GM12878 (cell line): ENCODE measurements at regions not wholly inside any gene's neighbourhood (a gene's known extent, or its start where the extent isn't known, plus 50 kb on each side); places are given as distances from the start of the nearest gene placed in this dataset.
"Not testable (repeated sequence)": the region's sequence is repeated elsewhere in the genome, so short reads cannot be mapped to it uniquely, and the experiment has no call there.

Experiments
- ATAC-seq: fragments of 200-7000 bp; cut with Tn5 transposase; 3 replicates; pipeline ENCODE4 v1.9.1; 2020; ENCODE audit warnings: mild to moderate bottlenecking, moderate library complexity
- BruUV-seq: library from RNA; stranded (reverse); fragments of 400-500 nt; replicated peaks from 2 replicates; lab custom pipeline; 2021; lab: Mats Ljungman, UMichigan
- CTCF ChIA-PET: fragments of 300-600 bp; sonication (Branson Sonifier 250); formaldehyde crosslinking; extraction: SDS; loops from one replicate; lab custom pipeline; 2021; ENCODE audit warnings: inconsistent platforms; lab: Yijun Ruan, JAX
- POLR2A ChIA-PET: fragments of 350-600 bp; formaldehyde crosslinking; extraction: SDS; loops from one replicate; lab custom pipeline; 2021; ENCODE audit warnings: inconsistent platforms; lab: Charles Lee
- RAD21 ChIA-PET: fragments of 300-600 bp; sonication (Branson Sonifier 250); formaldehyde crosslinking; loops from one replicate; lab custom pipeline; 2023; ENCODE audit warnings: antibody characterized with exemption; ENCODE audit not compliant: unreplicated experiment; lab: Charles Lee
- SMC1A ChIA-PET: fragments of 300-600 bp; sonication (Branson Sonifier 250); formaldehyde crosslinking; loops from one replicate; lab custom pipeline; 2023; ENCODE audit not compliant: unreplicated experiment, uncharacterized antibody; lab: Charles Lee
- DNase-seq: peaks from one replicate; pipeline ENCODE4 v3.0.0-alpha.2; 2011; ENCODE audit warnings: low read depth, low spot score
- FAIRE-seq: peaks from 3 replicates; lab custom pipeline; 2011; peaks lifted over from hg19 to GRCh38; lab: Jason Lieb, UNC
- H2AFZ ChIP-seq: 2 replicates; pipeline ENCODE4 v1.6.0; 2011; ENCODE audit warnings: low read depth, low read length, control low read depth; ENCODE audit not compliant: control insufficient read depth
- H3K27ac ChIP-seq: 2 replicates; pipeline ENCODE4 v1.5.1; 2011; ENCODE audit warnings: control low read depth; ENCODE audit not compliant: control insufficient read depth, insufficient read depth
- H3K27me3 ChIP-seq, 2 experiments: replicated peaks in 1 of 2; 2 replicates each; pipeline versions ENCODE4 v1.6.0 to v1.6.1; 2011; ENCODE audit warnings: low read length in 1 of 2; ENCODE audit not compliant: control insufficient read depth in 2 of 2, insufficient read depth in 2 of 2
- H3K36me3 ChIP-seq, 2 experiments: 2 replicates each; pipeline ENCODE4 v1.5.1; 2011; ENCODE audit warnings: low read length in 1 of 2; ENCODE audit not compliant: control insufficient read depth in 2 of 2, insufficient read depth in 2 of 2
- H3K4me1 ChIP-seq: 2 replicates; pipeline ENCODE4 v1.6.1; 2011; ENCODE audit warnings: mild to moderate bottlenecking, low read length, moderate library complexity, mixed read lengths; ENCODE audit not compliant: control insufficient read depth, insufficient read depth
- H3K4me2 ChIP-seq: 2 replicates; pipeline ENCODE4 v1.6.0; 2011; ENCODE audit warnings: control low read depth; ENCODE audit not compliant: control insufficient read depth, insufficient read depth
- H3K4me3 ChIP-seq: fragments of 200-600 bp; sonication (generic); 2 replicates; pipeline ENCODE4 v1.5.1; 2016
- H3K79me2 ChIP-seq: 2 replicates; pipeline ENCODE4 v1.6.0; 2011; ENCODE audit warnings: low read length; ENCODE audit not compliant: control insufficient read depth, insufficient read depth
- H3K9ac ChIP-seq: 2 replicates; pipeline ENCODE4 v1.8.0; 2011; ENCODE audit warnings: low read length, control low read depth, mixed read lengths; ENCODE audit not compliant: control insufficient read depth, insufficient read depth
- H3K9me3 ChIP-seq: replicated peaks from 3 replicates; pipeline ENCODE4 v1.5.1; 2011; ENCODE audit warnings: mild to moderate bottlenecking, low read length; ENCODE audit not compliant: control insufficient read depth, insufficient read depth
- H4K20me1 ChIP-seq: 2 replicates; pipeline ENCODE4 v1.6.0; 2011; ENCODE audit not compliant: control insufficient read depth, insufficient read depth
- EZH2 ChIP-seq: IDR thresholded peaks from 2 replicates; pipeline ENCODE4 v1.6.1; 2012; ENCODE audit warnings: low read depth, mild to moderate bottlenecking, control low read depth, inconsistent platforms, low read length, borderline replicate concordance; ENCODE audit not compliant: control insufficient read depth
- FOS ChIP-seq: IDR thresholded peaks from 3 replicates; pipeline ENCODE4 v1.6.1; 2011; ENCODE audit warnings: borderline replicate concordance; ENCODE audit not compliant: insufficient read length; ENCODE audit errors: extremely low read depth
- IKZF1 ChIP-seq: fragments of 450-650 bp; conservative IDR thresholded peaks from 2 replicates; pipeline ENCODE4 v1.6.1; 2017; ENCODE audit warnings: antibody characterized with exemption, mild to moderate bottlenecking
- PAX5 ChIP-seq: IDR thresholded peaks from 2 replicates; pipeline ENCODE4 v1.6.1; 2011; ENCODE audit warnings: low read depth, low read length, borderline replicate concordance
- RFX5 ChIP-seq: IDR thresholded peaks from 2 replicates; pipeline ENCODE4 v1.6.1; 2011; ENCODE audit warnings: low read depth, low read length, improper control_type of control experiment
- ZNF217 ChIP-seq: fragments of 450-650 bp; IDR thresholded peaks from 2 replicates; pipeline ENCODE4 v1.6.1; 2017; ENCODE audit warnings: antibody characterized with exemption, mild to moderate bottlenecking
- WGBS: methylation state at CpG from one replicate; pipeline ENCODE4 v1.1.6; 2016; ENCODE audit warnings: low lambda C conversion rate; ENCODE audit not compliant: insufficient replicate concordance, insufficient coverage; ENCODE audit errors: missing lambda C conversion rate; 5-methylcytosine and 5-hydroxymethylcytosine counted together
- in situ Hi-C: fragments of 300-500 bp; cut with MboI; formaldehyde crosslinking; loops from 9 replicates; pipeline ENCODE4 v1.14.3; 2018; ENCODE audit warnings: mixed read lengths
- intact Hi-C: fragments of 100-400 bp; cut with micrococcal nuclease; formaldehyde crosslinking; loops from one replicate; pipeline ENCODE4 v1.14.2; 2022; ENCODE audit not compliant: unreplicated experiment
- TF ChIP-seq, protein P1 (sequence below): fragments of 450-650 bp; IDR thresholded peaks from 2 replicates; pipeline ENCODE4 v1.6.1; 2017; ENCODE audit warnings: low read depth, mild to moderate bottlenecking, moderate library complexity

DNA sequence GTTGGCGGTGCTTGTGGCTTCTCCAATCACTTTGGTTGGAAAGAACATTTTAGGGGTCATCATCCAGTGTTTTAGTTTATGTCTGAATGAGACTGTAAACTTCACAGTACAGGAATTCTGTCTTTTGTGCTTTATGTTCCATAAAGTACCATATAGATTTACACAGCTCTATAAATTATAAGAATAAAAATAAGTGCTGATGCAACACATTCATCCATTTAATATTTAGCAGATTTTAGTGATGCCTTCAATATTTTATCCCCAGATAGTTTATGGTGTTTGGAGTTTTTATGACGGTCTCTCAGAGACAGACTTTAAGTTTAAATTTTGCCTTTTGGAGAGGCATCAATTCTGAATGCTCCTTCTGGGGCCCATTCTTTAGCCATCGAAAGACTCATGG lies 385.2 kb downstream of the ATP23 start:
- WGBS, result 42% methylated on average over 3 of the region's 3 CpGs
- intact Hi-C loops, result no loop called here
- ChIA-PET RAD21 (no interaction called here), CTCF (no interaction called here), POLR2A (no interaction called here), SMC1A (interaction anchor here (0.9 kb wide), 1 partner anchor 262 kb away, joined by 3 read pairs; no protein-coding TSS in a partner anchor)
- no peak for TF ChIP-seq IKZF1
- TF ChIP-seq FOS, result no peak
- no peak for TF ChIP-seq RFX5
- no peak for TF ChIP-seq PAX5
- TF ChIP-seq ZNF217, result no peak
- TF ChIP-seq EZH2, result no peak
- TF ChIP-seq, protein P1, sequence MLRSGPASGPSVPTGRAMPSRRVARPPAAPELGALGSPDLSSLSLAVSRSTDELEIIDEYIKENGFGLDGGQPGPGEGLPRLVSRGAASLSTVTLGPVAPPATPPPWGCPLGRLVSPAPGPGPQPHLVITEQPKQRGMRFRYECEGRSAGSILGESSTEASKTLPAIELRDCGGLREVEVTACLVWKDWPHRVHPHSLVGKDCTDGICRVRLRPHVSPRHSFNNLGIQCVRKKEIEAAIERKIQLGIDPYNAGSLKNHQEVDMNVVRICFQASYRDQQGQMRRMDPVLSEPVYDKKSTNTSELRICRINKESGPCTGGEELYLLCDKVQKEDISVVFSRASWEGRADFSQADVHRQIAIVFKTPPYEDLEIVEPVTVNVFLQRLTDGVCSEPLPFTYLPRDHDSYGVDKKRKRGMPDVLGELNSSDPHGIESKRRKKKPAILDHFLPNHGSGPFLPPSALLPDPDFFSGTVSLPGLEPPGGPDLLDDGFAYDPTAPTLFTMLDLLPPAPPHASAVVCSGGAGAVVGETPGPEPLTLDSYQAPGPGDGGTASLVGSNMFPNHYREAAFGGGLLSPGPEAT, result no peak
- no peak overlapping the region for H2AFZ ChIP-seq
- no peaks in the 10 kb centered on the region for H4K20me1 ChIP-seq
- H3K9me3 ChIP-seq, result no peaks in the 10 kb centered on the region
- no peak overlapping the region for H3K9ac ChIP-seq
- in situ Hi-C loops, result no loop called here
- H3K27ac ChIP-seq, result no peak overlapping the region
- no peak for ATAC-seq
- no TSS peak for BruUV-seq
- H3K79me2 ChIP-seq, result no peaks in the 10 kb centered on the region
- no peak overlapping the region for H3K4me2 ChIP-seq
- DNase-seq, result no peak
- H3K4me1 ChIP-seq, result no peaks in the 10 kb centered on the region
- no peak overlapping the region for H3K4me3 ChIP-seq
- FAIRE-seq, result no peak
- H3K36me3 ChIP-seq, result no peaks in the 10 kb centered on the region
- H3K27me3 ChIP-seq, result no peaks in the 10 kb centered on the region

GRCh38 chr12:58336581-58337242 lies 395.3 kb downstream of the ATP23 start:
- H3K4me3 ChIP-seq, H3K36me3 ChIP-seq, DNase-seq, H3K9me3 ChIP-seq, in situ Hi-C loops, H3K27ac ChIP-seq, H3K4me1 ChIP-seq, SMC1A ChIA-PET, H2AFZ ChIP-seq, H3K4me2 ChIP-seq, H3K79me2 ChIP-seq, BruUV-seq, H3K9ac ChIP-seq, ATAC-seq, POLR2A ChIA-PET, intact Hi-C loops, H4K20me1 ChIP-seq, FAIRE-seq, H3K27me3 ChIP-seq: not testable (repeated sequence)
- WGBS, result 50% methylated on average over 2 of the region's 5 CpGs
- CTCF ChIA-PET, result interaction anchor here (0.6 kb wide), 1 partner anchor 108 kb away, joined by 3 read pairs; no protein-coding TSS in a partner anchor
- RAD21 ChIA-PET, result interaction anchor here (0.6 to 1.4 kb wide), 2 partner anchors 12 to 187 kb away, joined by 3 read pairs; no protein-coding TSS in a partner anchor
